ENCODE measurements at regions not wholly inside any gene's neighbourhood (a gene's known extent, or its start where the extent isn't known, plus 50 kb on each side); places are given as distances from the start of the nearest gene placed in this dataset.

GRCh38 chr3:55201779-55202178 is 273.9 kb upstream of the LRTM1 start:
- in situ Hi-C loops (cut with HindIII; ENCODE audit: low sequenced_read_pairs): no loop called here
- no peak overlapping the region for H3K4me3 ChIP-seq (ENCODE audit: low read depth, low read length)
- DNase-seq (ENCODE audit: low read depth): no peak
- no peak for TF ChIP-seq CTCF (IDR thresholded peaks at IDR 0.05; ENCODE audit: low read depth, low read length, missing control alignments)

GRCh38 chr3:55200906-55201305 is 273.0 kb upstream of the LRTM1 start:
- no peak for DNase-seq (ENCODE audit: low read depth)
- in situ Hi-C loops (cut with HindIII; ENCODE audit: low sequenced_read_pairs): no loop called here
- no peak overlapping the region for H3K4me3 ChIP-seq (ENCODE audit: low read depth, low read length)
- TF ChIP-seq CTCF (IDR thresholded peaks at IDR 0.05; ENCODE audit: low read depth, low read length, missing control alignments): no peak

- peak; percentile 24 for DNase-seq (ENCODE audit: low read depth)
- in situ Hi-C loops (cut with HindIII; ENCODE audit: low sequenced_read_pairs): no loop called here
- TF ChIP-seq CTCF (IDR thresholded peaks at IDR 0.05; ENCODE audit: low read depth, low read length, missing control alignments): no peak
- no peak overlapping the region for H3K4me3 ChIP-seq (ENCODE audit: low read depth, low read length)
Measured at GRCh38 chr3:55198554-55198953, 270.7 kb upstream of the LRTM1 start.

GRCh38 chr3:55197021-55197420 is 269.2 kb upstream of the LRTM1 start:
- no peak for TF ChIP-seq CTCF (IDR thresholded peaks at IDR 0.05; ENCODE audit: low read depth, low read length, missing control alignments)
- in situ Hi-C loops (cut with HindIII; ENCODE audit: low sequenced_read_pairs): no loop called here
- DNase-seq (ENCODE audit: low read depth): no peak
- no peak overlapping the region for H3K4me3 ChIP-seq (ENCODE audit: low read depth, low read length)

- no peak overlapping the region for H3K4me3 ChIP-seq (ENCODE audit: low read depth, low read length)
- no peak for DNase-seq (ENCODE audit: low read depth)
- in situ Hi-C loops (cut with HindIII; ENCODE audit: low sequenced_read_pairs): no loop called here
- no peak for TF ChIP-seq CTCF (IDR thresholded peaks at IDR 0.05; ENCODE audit: low read depth, low read length, missing control alignments)
Measured at GRCh38 chr3:55196495-55196894, 268.6 kb upstream of the LRTM1 start.

GRCh38 chr3:55194376-55194775 is 266.5 kb upstream of the LRTM1 start:
- DNase-seq (ENCODE audit: low read depth): no peak
- no peak overlapping the region for H3K4me3 ChIP-seq (ENCODE audit: low read depth, low read length)
- in situ Hi-C loops (cut with HindIII; ENCODE audit: low sequenced_read_pairs): no loop called here
- TF ChIP-seq CTCF (IDR thresholded peaks at IDR 0.05; ENCODE audit: low read depth, low read length, missing control alignments): no peak
